ENCODE measurements at regions not wholly inside any gene's neighbourhood (a gene's known extent, or its start where the extent isn't known, plus 50 kb on each side); places are given as distances from the start of the nearest gene placed in this dataset.

- no peak overlapping the region for H4K5ac ChIP-seq (ENCODE audit: insufficient read length, low read depth, low read length)
- H2AFZ ChIP-seq (ENCODE audit: low read length): no peak overlapping the region
- H3K23ac ChIP-seq (ENCODE audit: insufficient read length): no peak overlapping the region
- H2BK5ac ChIP-seq (ENCODE audit: low read depth, low read length): no peak overlapping the region
- H2BK120ac ChIP-seq (replicated peaks; ENCODE audit: low read depth, low read length): no peak overlapping the region
- H3K4me2 ChIP-seq (ENCODE audit: insufficient read depth in 1 of 2, low read depth in 2 of 2, low read length in 2 of 2): no peak overlapping the region
- H4K20me1 ChIP-seq (replicated peaks in 1 of 2; ENCODE audit: control insufficient read depth in 1 of 2, insufficient read depth in 2 of 2, low read length in 2 of 2): no peaks in the 10 kb centered on the region
- no peak overlapping the region for H3K56ac ChIP-seq (replicated peaks; ENCODE audit: insufficient read length, low read depth, low read length)
- H3K18ac ChIP-seq (ENCODE audit: extremely low read depth, low read length): no peak overlapping the region
- DNase-seq (ENCODE audit: low read depth in 1 of 2, low spot score in 2 of 2): no peak
- no peak overlapping the region for H3K9ac ChIP-seq (replicated peaks in 1 of 4; ENCODE audit: extremely low read depth in 1 of 4, low read depth in 3 of 4, low read length in 3 of 4)
- no peak overlapping the region for H2BK20ac ChIP-seq (ENCODE audit: low read length)
- H3K4me3 ChIP-seq (ENCODE audit: extremely low read depth in 1 of 4, insufficient read depth in 2 of 4, low read depth in 3 of 4, low read length in 4 of 4): no peak overlapping the region
- H3K4ac ChIP-seq (replicated peaks; ENCODE audit: insufficient read length, low read depth, low read length): no peak overlapping the region
- CTCF ChIA-PET (ENCODE audit: partially characterized antibody): no interaction called here
- no peak for FAIRE-seq
- no peaks in the 10 kb centered on the region; the same call in 1 of the 2 replicates for H3K23me2 ChIP-seq (ENCODE audit: low read depth, low read length)
- no peak overlapping the region for H2BK15ac ChIP-seq (ENCODE audit: low read length)
- no peaks in the 10 kb centered on the region for H3K79me1 ChIP-seq (ENCODE audit: low read depth, low read length)
- H2AK5ac ChIP-seq (ENCODE audit: low read depth, low read length): no peak overlapping the region
- 89% methylated on average over 3 of the region's 3 CpGs; no CpG with 5 or more reads in 1 of the 2 experiments for WGBS, 2 experiments (ENCODE audit: extremely low coverage in 1 of 2, insufficient coverage in 1 of 2, insufficient read length in 1 of 2, insufficient replicate concordance in 2 of 2, low coverage in 1 of 2, low lambda C conversion rate in 2 of 2, missing lambda C conversion rate in 1 of 2)
- no peaks in the 10 kb centered on the region for H3K36me3 ChIP-seq (ENCODE audit: control insufficient read depth in 2 of 4, insufficient read depth in 4 of 4, low read length in 3 of 4)
- no peak overlapping the region for H4K8ac ChIP-seq (ENCODE audit: extremely low read depth, insufficient read depth, low read length)
- H3K4me1 ChIP-seq (replicated peaks in 1 of 4; ENCODE audit: control insufficient read depth in 3 of 4, insufficient read depth in 4 of 4, low read length in 3 of 4): no peaks in the 10 kb centered on the region
- peak overlapping the region; percentile 94 for H3K14ac ChIP-seq (ENCODE audit: insufficient read length)
- H3K27ac ChIP-seq (ENCODE audit: low read depth, low read length): no peak overlapping the region
- no peaks in the 10 kb centered on the region for H3K9me3 ChIP-seq (ENCODE audit: insufficient read depth in 2 of 2, low read depth in 1 of 2, low read length in 1 of 2)
- no peaks in the 10 kb centered on the region for H3K27me3 ChIP-seq (replicated peaks in 1 of 4; ENCODE audit: control insufficient read depth in 3 of 4, extremely low read depth in 1 of 4, insufficient read depth in 3 of 4, low read length in 3 of 4)
- POLR2A ChIA-PET (ENCODE audit: partially characterized antibody): interaction anchor here (0.7 kb wide), 1 partner anchor 89 kb away, joined by 3 read pairs; no protein-coding TSS in a partner anchor
- no peak overlapping the region for H4K91ac ChIP-seq (replicated peaks; ENCODE audit: insufficient read length, low read length)
- no peaks in the 10 kb centered on the region for H3K79me2 ChIP-seq (ENCODE audit: control insufficient read depth in 1 of 2, insufficient read depth in 2 of 2, low read length in 2 of 2)
- no peak overlapping the region for H2BK12ac ChIP-seq (ENCODE audit: low read depth, low read length)
- TF ChIP-seq ZNF274 (IDR thresholded peaks at IDR 0.05; ENCODE audit: borderline replicate concordance, extremely low read depth, low read length): no peak
- TF ChIP-seq RFX5 (IDR thresholded peaks at IDR 0.05; ENCODE audit: borderline replicate concordance, low read depth, low read length): no peak
- no peak for TF ChIP-seq TAF7 (optimal IDR thresholded peaks at IDR 0.05; ENCODE audit: borderline replicate concordance, low read depth, low read length)
- no peak for TF ChIP-seq JUN (IDR thresholded peaks at IDR 0.05; ENCODE audit: low read depth, low read length)
Observed at GRCh38 chr11:100467821-100468508, 219.1 kb upstream of the ARHGAP42 start.
